ENCODE measurements at regions not wholly inside any gene's neighbourhood (a gene's known extent, or its start where the extent isn't known, plus 50 kb on each side); places are given as distances from the start of the nearest gene placed in this dataset.

GRCh38 chr10:28241741-28242399 is 61.0 kb downstream of the MPP7 start:
- no peak overlapping the region for H3K4me3 ChIP-seq (ENCODE audit: low read depth, low read length)
- peak; percentile 77 for TF ChIP-seq CTCF (IDR thresholded peaks at IDR 0.05; ENCODE audit: low read depth, low read length, missing control alignments)
- peak; percentile 8 for DNase-seq (ENCODE audit: low read depth)

GRCh38 chr10:28240400-28240799 is 62.5 kb downstream of the MPP7 start:
- no peak for DNase-seq (ENCODE audit: low read depth)
- no peak overlapping the region for H3K4me3 ChIP-seq (ENCODE audit: low read depth, low read length)
- TF ChIP-seq CTCF (IDR thresholded peaks at IDR 0.05; ENCODE audit: low read depth, low read length, missing control alignments) = no peak

- H3K4me3 ChIP-seq (ENCODE audit: low read depth, low read length) = no peak overlapping the region
- no peak for DNase-seq (ENCODE audit: low read depth)
- TF ChIP-seq CTCF (IDR thresholded peaks at IDR 0.05; ENCODE audit: low read depth, low read length, missing control alignments) = no peak
These were observed 66.3 kb downstream of the MPP7 start for GRCh38 chr10:28236591-28236990.

- no peak for DNase-seq (ENCODE audit: low read depth)
- no peak overlapping the region for H3K4me3 ChIP-seq (ENCODE audit: low read depth, low read length)
- TF ChIP-seq CTCF (IDR thresholded peaks at IDR 0.05; ENCODE audit: low read depth, low read length, missing control alignments) = no peak
These were observed 82.1 kb downstream of the MPP7 start for GRCh38 chr10:28220811-28221210.

- DNase-seq (ENCODE audit: low read depth) = no peak
- TF ChIP-seq CTCF (IDR thresholded peaks at IDR 0.05; ENCODE audit: low read depth, low read length, missing control alignments) = no peak
- H3K4me3 ChIP-seq (ENCODE audit: low read depth, low read length) = no peak overlapping the region
These were observed 83.6 kb downstream of the MPP7 start for GRCh38 chr10:28219251-28219650.

GRCh38 chr10:28217848-28218247 is 85.0 kb downstream of the MPP7 start:
- H3K4me3 ChIP-seq (ENCODE audit: low read depth, low read length) = no peak overlapping the region
- TF ChIP-seq CTCF (IDR thresholded peaks at IDR 0.05; ENCODE audit: low read depth, low read length, missing control alignments) = no peak
- DNase-seq (ENCODE audit: low read depth) = no peak

- no peak for DNase-seq (ENCODE audit: low read depth)
- TF ChIP-seq CTCF (IDR thresholded peaks at IDR 0.05; ENCODE audit: low read depth, low read length, missing control alignments) = no peak
- H3K4me3 ChIP-seq (ENCODE audit: low read depth, low read length) = no peak overlapping the region
These were observed 86.9 kb downstream of the MPP7 start for GRCh38 chr10:28215930-28216329.
